LNCaP clone FGC (cell line): ENCODE measurements at regions not wholly inside any gene's neighbourhood (a gene's known extent, or its start where the extent isn't known, plus 50 kb on each side); places are given as distances from the start of the nearest gene placed in this dataset.
"Not testable (repeated sequence)": the region's sequence is repeated elsewhere in the genome, so short reads cannot be mapped to it uniquely, and the experiment has no call there.

Experiments
- DNase-seq: peaks from one replicate; pipeline ENCODE4 v3.0.0-alpha.2; 2011; ENCODE audit warnings: low read depth
- H3K4me3 ChIP-seq: 2 replicates; pipeline ENCODE4 v1.5.1; 2011; ENCODE audit warnings: mild to moderate bottlenecking, low read depth, low read length, control low read depth
- TF ChIP-seq, protein P1 (sequence below): IDR thresholded peaks from 2 replicates; pipeline ENCODE4 v1.5.1; 2012; ENCODE audit warnings: mild to moderate bottlenecking; ENCODE audit not compliant: control insufficient read depth, insufficient read depth; ENCODE audit errors: extremely low read depth

DNA sequence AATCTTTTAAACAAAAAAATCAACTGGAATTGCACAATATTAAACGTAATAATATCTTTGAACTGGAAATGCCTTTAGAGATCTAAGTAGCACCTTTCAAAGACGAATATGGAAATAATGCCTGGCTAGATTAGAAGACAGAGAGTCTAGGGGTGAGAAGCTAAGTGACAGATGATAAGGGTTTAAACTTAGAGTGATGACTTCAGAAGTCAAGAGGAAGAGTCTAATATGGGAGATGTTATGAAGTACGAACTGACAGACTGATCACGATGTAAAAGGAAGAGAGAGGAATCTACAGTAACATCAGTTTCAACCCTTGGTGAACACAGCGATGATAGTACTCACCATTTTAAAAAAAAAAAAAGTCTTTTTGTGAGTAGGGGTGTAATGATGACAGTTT lies 57.9 kb downstream of the HINT1 start:
- no peak overlapping the region for H3K4me3 ChIP-seq
- TF ChIP-seq, protein P1, sequence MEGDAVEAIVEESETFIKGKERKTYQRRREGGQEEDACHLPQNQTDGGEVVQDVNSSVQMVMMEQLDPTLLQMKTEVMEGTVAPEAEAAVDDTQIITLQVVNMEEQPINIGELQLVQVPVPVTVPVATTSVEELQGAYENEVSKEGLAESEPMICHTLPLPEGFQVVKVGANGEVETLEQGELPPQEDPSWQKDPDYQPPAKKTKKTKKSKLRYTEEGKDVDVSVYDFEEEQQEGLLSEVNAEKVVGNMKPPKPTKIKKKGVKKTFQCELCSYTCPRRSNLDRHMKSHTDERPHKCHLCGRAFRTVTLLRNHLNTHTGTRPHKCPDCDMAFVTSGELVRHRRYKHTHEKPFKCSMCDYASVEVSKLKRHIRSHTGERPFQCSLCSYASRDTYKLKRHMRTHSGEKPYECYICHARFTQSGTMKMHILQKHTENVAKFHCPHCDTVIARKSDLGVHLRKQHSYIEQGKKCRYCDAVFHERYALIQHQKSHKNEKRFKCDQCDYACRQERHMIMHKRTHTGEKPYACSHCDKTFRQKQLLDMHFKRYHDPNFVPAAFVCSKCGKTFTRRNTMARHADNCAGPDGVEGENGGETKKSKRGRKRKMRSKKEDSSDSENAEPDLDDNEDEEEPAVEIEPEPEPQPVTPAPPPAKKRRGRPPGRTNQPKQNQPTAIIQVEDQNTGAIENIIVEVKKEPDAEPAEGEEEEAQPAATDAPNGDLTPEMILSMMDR: no peak
- DNase-seq: no peak

DNA sequence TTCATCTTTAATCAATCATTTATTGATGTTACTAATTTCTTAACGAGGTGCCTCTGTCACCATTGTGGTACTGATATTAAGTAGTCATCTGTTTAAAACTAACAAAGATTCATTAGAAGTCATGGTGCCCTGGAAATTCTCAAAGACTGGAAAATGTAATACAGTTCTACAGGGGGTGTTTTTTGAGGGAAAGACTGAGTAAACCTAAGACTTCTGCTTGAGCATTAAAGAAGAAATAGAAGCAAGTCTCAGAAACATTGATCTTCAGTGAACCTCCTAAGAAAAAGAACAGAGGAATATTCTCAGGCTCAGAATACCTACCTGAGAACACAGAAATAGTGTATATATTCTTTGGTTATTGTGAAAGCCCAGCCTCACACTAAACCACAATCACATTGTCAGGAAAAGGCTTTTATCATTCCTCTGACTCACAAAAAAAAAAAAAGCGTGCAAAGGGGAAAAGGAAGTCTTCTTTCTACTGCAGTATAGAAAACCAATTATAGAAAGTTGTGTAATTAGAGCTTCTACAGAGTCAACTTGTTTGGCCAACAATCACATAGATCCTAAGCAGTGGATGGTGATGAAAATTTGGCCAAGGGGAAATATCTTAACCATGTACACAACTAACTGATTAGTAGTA lies 60.8 kb downstream of the HINT1 start:
- H3K4me3 ChIP-seq: no peak overlapping the region
- TF ChIP-seq, protein P1: no peak
- DNase-seq: no peak

DNA sequence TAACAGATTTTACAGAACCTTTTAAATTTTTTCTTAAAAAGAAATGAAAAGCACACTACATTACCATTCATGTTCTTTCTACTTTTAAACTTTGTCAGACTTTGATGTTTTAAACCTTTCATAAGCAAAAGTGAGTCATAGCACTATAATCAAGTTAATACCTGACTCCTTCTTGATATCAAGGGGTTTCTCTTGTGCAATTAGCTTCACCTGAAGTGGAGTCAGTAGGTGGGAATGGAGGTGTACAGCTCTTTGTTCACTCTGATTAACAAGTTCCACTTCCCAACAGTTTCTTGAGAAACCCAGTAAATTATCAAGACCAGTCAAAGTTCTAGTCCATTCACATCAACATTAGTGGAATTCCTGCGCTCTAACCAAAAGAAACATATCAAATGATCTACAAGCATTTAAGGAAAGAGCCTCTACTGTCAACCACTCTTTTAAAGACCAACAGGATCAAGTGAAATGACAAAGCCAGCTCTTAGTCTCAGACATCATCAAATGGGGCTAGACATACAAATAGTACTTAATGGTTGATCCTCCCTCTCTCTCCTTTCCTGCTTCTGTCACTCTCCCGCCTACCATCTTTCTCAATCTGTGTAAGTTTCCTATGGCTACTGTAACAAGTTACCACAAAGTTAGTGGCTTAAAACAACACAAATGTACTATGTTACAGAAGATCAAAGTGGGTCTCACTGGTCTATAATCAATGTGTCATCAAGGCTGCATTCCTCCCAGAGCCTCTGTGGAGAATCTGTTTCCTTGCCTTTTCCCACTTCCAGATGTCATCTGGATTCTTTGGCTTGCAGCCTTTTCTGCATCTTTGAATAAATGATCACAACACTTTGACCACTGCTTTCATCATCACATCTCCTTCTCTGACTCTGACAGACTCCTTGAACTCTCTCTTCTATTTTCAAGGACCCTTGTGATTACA lies 68.0 kb downstream of the HINT1 start:
- DNase-seq: no peak
- TF ChIP-seq, protein P1: no peak
- no peak overlapping the region for H3K4me3 ChIP-seq

DNA sequence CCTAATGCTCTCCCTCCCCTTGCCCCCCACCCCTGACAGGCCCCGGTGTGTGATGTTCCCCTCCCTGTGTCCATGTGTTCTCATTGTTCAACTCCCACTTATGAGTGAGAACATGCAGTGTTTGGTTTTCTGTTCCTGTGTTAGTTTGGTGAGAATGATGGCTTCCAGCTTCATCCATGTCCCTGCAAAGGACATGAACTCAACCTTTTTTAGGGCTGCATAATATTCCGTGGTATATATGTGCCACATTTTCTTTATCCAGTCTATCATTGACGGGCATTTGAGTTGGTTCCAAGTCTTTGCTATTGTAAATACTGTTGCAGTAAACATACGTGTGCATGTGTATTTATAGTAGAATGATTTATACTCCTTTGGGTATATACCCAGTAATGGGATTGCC lies 69.5 kb downstream of the HINT1 start:
- not testable (repeated sequence) for DNase-seq, H3K4me3 ChIP-seq

DNA sequence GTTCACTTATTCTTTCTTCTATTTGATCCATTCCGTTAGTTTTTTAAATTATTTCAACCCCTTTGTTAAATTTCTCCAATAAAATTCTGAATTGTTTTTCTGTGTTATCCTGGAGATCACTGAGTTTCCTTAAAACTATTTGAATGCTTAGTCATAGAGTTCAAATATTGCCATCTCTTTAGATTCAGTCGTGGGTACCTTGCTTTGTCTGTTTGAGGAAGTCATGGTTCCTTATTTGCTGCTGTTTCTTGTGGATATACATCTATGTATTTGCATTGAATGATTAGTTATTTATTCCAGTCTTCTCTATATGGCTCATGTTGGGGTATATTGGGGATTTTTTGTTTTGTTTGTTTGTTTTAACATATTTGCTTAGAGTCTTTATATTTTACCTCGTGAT lies 80.6 kb downstream of the HINT1 start:
- H3K4me3 ChIP-seq: no peak overlapping the region
- DNase-seq: no peak
- TF ChIP-seq, protein P1: no peak

DNA sequence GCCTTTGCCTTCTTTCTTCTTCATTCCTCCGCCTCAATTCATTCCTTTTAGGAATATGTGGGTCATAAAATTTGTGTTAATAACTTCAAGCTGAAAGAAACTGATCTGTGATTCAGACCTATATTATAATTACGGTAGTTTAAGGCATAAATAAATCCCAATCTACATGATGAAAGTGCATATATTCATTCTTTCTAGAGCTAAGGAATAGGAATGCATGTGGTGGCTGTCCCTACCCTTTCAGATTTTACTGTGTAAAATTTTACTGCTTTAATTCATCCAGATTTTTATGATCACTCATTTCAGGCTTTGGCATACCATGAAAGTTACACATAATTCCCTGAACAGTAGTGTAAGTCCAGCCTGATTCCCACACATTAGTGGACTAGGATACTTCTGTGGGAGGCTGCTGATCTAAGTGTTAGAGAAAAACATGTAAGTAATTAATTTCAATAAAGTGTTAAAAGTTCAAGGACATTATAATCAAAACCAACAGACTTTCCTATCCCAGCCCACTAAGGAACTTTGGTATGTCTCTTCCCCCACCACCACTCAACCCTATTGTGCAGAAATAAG lies 83.1 kb downstream of the HINT1 start:
- no peak overlapping the region for H3K4me3 ChIP-seq
- DNase-seq: no peak
- TF ChIP-seq, protein P1: no peak

DNA sequence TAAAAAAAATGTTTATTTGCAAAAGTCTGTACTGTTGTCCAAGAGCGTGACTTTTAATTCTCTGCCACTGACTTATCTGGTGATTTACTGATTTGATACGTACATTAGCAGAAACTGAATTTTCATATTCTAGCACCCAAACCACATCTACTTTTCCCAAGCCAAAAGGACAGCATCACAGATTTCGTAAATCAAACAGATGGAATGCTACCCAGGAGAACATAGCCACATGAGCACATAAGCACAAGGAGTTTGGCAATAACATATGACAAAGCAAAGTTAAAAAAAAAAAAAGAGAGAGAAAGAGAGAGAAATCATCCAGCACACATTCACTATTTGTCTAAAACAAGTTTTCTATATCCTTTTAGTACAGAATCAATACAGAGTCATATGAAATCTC lies 83.7 kb downstream of the HINT1 start:
- TF ChIP-seq, protein P1: no peak
- DNase-seq: no peak
- H3K4me3 ChIP-seq: no peak overlapping the region
